HepG2 (cell line): ENCODE measurements at regions not wholly inside any gene's neighbourhood (a gene's known extent, or its start where the extent isn't known, plus 50 kb on each side); places are given as distances from the start of the nearest gene placed in this dataset.
"Not testable (repeated sequence)": the region's sequence is repeated elsewhere in the genome, so short reads cannot be mapped to it uniquely, and the experiment has no call there.

ENCODE experiments used
- NKX3-1 ChIP-seq: sonication (generic); formaldehyde crosslinking; IDR thresholded peaks from 2 replicates; pipeline ENCODE4 v1.5.0; 2020; ENCODE audit warnings: missing genetic modification reagents
- RBM39 ChIP-seq: fragments of 200-400 bp; formaldehyde crosslinking; IDR thresholded peaks from one replicate; pipeline ENCODE4 v1.6.1; 2018; ENCODE audit warnings: antibody characterized with exemption, mild to moderate bottlenecking, low read depth, low read length; ENCODE audit not compliant: poor library complexity, severe bottlenecking
- REPIN1 ChIP-seq: sonication (generic); formaldehyde crosslinking; IDR thresholded peaks from 2 replicates; pipeline ENCODE4 v1.8.0; 2022; ENCODE audit warnings: missing genetic modification reagents, low read depth, mild to moderate bottlenecking, borderline replicate concordance
- SNAPC5 ChIP-seq: sonication (generic); formaldehyde crosslinking; IDR thresholded peaks from 2 replicates; pipeline ENCODE4 v1.8.1; 2023; ENCODE audit warnings: mild to moderate bottlenecking, missing genetic modification reagents, borderline replicate concordance
- TAF1 ChIP-seq: sonication (generic); formaldehyde crosslinking; IDR thresholded peaks from 2 replicates; pipeline ENCODE4 v1.4.0; 2020; ENCODE audit warnings: missing genetic modification reagents
- ZNF326 ChIP-seq: sonication (generic); formaldehyde crosslinking; IDR thresholded peaks from 2 replicates; pipeline ENCODE4 v1.4.0; 2020; ENCODE audit warnings: missing genetic modification reagents, borderline replicate concordance

DNA sequence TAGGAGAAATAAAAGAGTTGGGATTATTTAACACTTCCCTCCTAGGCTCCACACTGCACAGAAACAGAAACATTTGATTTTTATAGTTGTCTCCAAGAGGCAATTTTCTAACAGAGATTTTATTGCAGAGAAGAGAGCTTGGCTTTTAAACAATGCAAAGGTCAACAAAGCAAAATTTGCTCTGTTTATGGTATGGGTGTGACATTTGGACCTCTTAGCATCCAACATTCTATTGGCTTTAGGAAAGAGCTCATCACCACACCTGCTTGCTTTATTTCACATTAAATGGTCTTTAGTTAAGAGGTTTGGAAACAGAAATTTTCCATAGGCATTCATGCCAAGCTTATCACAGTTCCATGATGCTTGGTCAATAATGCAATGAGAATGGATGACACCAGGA, 1520.7 kb downstream of the KHDRBS2 start:
- not testable (repeated sequence) for TF ChIP-seq ZNF326 (CRISPR knock-in tag); RBM39; SNAPC5 (CRISPR knock-in tag); REPIN1 (CRISPR knock-in tag); TAF1 (CRISPR knock-in tag); NKX3-1
